ENCODE measurements at regions not wholly inside any gene's neighbourhood (a gene's known extent, or its start where the extent isn't known, plus 50 kb on each side); places are given as distances from the start of the nearest gene placed in this dataset.
A peak's percentile ranks its signal among the peaks of the same experiment; 100 is the strongest.

GRCh38 chr11:62025487-62026105 is 58.2 kb upstream of the FTH1 start (continued):
- TF ChIP-seq NRF1 (conservative IDR thresholded peaks at IDR 0.05 in 1 of 2, IDR thresholded peaks at IDR 0.05 in 1 of 2) (peak; percentile 11 to 47; a peak in 3 of 4 replicates), ETS2 (tag; IDR thresholded peaks at IDR 0.05; ENCODE audit: borderline replicate concordance, poor library complexity, severe bottlenecking) (no peak), PRMT5 (CRISPR knock-in tag; IDR thresholded peaks at IDR 0.05) (no peak), ZNF311 (CRISPR knock-in tag; IDR thresholded peaks at IDR 0.05) (0 out of 2 replicates have a peak, but pooled peaks have one; percentile 20), GMEB1 (CRISPR knock-in tag; IDR thresholded peaks at IDR 0.05) (no peak; the same call in 1 of the 2 replicates), XRCC5 (IDR thresholded peaks at IDR 0.05; ENCODE audit: low read depth, low read length) (peak; percentile 47; the same call in 1 of the 2 replicates), BACH1 (tag; IDR thresholded peaks at IDR 0.05) (peak; percentile 77; the same call in 1 of the 2 replicates), PYGO2 (tag; IDR thresholded peaks at IDR 0.05) (0 out of 2 replicates have a peak, but pooled peaks have one; percentile 50), ZNF589 (CRISPR knock-in tag; IDR thresholded peaks at IDR 0.05; ENCODE audit: low read depth) (peak; percentile 88), HES1 (IDR thresholded peaks at IDR 0.05; ENCODE audit: low read depth) (peak; percentile 96), ZNF77 (CRISPR knock-in tag; IDR thresholded peaks at IDR 0.05) (no peak), GTF3C2 (IDR thresholded peaks at IDR 0.05; ENCODE audit: borderline replicate concordance, extremely low read depth, insufficient read length) (no peak), PURB (CRISPR knock-in tag; IDR thresholded peaks at IDR 0.05; ENCODE audit: low read depth) (no peak), ZNF280A (IDR thresholded peaks at IDR 0.05; ENCODE audit: low read depth, partially characterized antibody) (no peak), ELF4 (CRISPR knock-in tag; IDR thresholded peaks at IDR 0.05) (no peak), ZNF224 (CRISPR knock-in tag; IDR thresholded peaks at IDR 0.05) (peak; percentile 85; the same call in 1 of the 2 replicates), NFRKB (IDR thresholded peaks at IDR 0.05; ENCODE audit: low read depth) (0 out of 2 replicates have a peak, but pooled peaks have one; percentile 35), MAZ (CRISPR knock-in tag; conservative IDR thresholded peaks at IDR 0.05 in 1 of 2, IDR thresholded peaks at IDR 0.05 in 1 of 2) (peak in 1 of 2 experiments; percentile 87; a peak in 3 of 4 replicates), PTRF (tag; IDR thresholded peaks at IDR 0.05) (no peak), GATAD2B (IDR thresholded peaks at IDR 0.05; ENCODE audit: borderline replicate concordance) (peak; percentile 36; the same call in 1 of the 2 replicates), SUPT5H (IDR thresholded peaks at IDR 0.05) (no peak), RNF2 (IDR thresholded peaks at IDR 0.05) (peak; percentile 98), ZKSCAN3 (CRISPR knock-in tag; IDR thresholded peaks at IDR 0.05) (no peak)
